Dendritic cell treated with granulocyte-macrophage colony-stimulating factor and Interleukin-4, amounts not matched to agents 40 ng/mL and 50 ng/mL, for 4 days (primary cell): ENCODE measurements at regions not wholly inside any gene's neighbourhood (a gene's known extent, or its start where the extent isn't known, plus 50 kb on each side); places are given as distances from the start of the nearest gene placed in this dataset.
"Not testable (repeated sequence)": the region's sequence is repeated elsewhere in the genome, so short reads cannot be mapped to it uniquely, and the experiment has no call there.

Experiments
- H3K27ac Mint-ChIP-seq: one replicate; pipeline ENCODE4 v1.8.0; 2022; ENCODE audit warnings: mild to moderate bottlenecking, mixed read lengths
- H3K27me3 Mint-ChIP-seq: one replicate; pipeline ENCODE4 v1.8.0; 2022; ENCODE audit warnings: mild to moderate bottlenecking, mixed read lengths
- H3K36me3 Mint-ChIP-seq: one replicate; pipeline ENCODE4 v1.8.0; 2022; ENCODE audit warnings: low read depth, mixed read lengths
- H3K4me1 Mint-ChIP-seq: one replicate; pipeline ENCODE4 v1.8.0; 2022; ENCODE audit warnings: low read depth, mixed read lengths
- H3K4me3 Mint-ChIP-seq: one replicate; pipeline ENCODE4 v1.8.0; 2022; ENCODE audit warnings: mild to moderate bottlenecking, moderate library complexity, mixed read lengths
- H3K9me3 Mint-ChIP-seq: one replicate; pipeline ENCODE4 v1.8.0; 2022; ENCODE audit warnings: mixed read lengths
- intact Hi-C: fragments of 100-400 bp; cut with micrococcal nuclease; formaldehyde crosslinking; loops from one replicate; pipeline ENCODE4 v1.15.0; 2022

DNA sequence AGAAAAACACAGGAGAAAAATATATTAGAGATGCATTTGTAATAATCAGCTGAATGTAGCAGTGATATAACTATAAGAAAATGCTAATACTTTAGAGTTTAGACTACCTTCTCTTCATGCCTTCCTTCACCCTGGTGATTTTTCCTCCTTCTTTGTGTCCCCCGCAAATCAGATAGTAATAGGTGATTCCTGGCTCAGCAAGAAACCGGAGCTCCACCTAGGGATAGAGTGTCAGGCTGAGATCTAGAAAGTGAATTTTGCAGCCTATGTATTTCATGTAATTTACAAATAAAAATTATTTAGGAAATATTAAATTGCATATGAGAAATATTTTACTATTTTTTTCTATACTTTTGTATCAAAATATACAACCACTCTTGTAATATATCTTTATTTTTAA lies 109.8 kb upstream of the ST8SIA4 start:
- Mint-ChIP-seq H3K4me1 (no peaks in the 10 kb centered on the region), H3K9me3 (no peaks in the 10 kb centered on the region), H3K27ac (no peak overlapping the region), H3K4me3 (no peak overlapping the region), H3K36me3 (no peaks in the 10 kb centered on the region), H3K27me3 (no peaks in the 10 kb centered on the region)
- intact Hi-C loops = no loop called here

DNA sequence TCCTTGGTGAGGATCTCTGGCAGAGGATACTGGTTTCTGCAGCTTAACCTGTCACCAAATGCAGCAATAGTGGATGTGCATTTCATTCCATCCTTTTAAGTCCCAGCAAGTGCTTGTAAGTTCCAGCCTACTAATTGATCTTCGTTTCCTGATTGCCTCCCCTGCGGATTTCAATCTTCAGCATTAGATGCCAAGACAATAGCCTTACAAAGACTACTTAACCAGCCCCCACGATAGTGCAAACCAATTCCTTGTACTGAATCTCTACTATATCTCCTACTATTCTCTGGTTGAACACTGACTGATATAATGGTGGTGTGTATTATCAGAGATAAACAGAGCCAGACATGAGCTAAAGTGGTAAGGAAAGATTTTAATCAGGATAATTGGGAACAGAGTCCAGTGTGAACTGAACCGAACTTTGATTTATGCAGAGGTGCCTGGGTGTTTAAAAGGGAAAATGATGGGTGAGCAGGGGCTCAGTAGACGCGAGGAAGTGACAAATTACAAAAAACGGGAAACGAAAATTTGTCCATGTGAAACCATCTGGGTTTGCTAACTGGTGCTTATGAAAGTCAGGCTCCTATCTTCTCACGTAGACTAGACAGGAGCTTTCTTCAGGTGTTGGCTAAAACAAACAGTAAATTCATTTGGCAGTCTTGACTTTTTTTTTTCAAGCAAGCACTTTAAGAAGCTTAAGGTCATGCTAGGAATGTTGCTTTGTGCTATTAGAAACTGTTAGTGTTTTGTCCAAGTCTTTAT lies 106.9 kb upstream of the ST8SIA4 start:
- intact Hi-C loops = no loop called here
- H3K27me3 Mint-ChIP-seq = no peaks in the 10 kb centered on the region
- H3K4me1 Mint-ChIP-seq = no peaks in the 10 kb centered on the region
- no peaks in the 10 kb centered on the region for H3K36me3 Mint-ChIP-seq
- H3K9me3 Mint-ChIP-seq = no peaks in the 10 kb centered on the region
- no peak overlapping the region for H3K4me3 Mint-ChIP-seq
- H3K27ac Mint-ChIP-seq = no peak overlapping the region

DNA sequence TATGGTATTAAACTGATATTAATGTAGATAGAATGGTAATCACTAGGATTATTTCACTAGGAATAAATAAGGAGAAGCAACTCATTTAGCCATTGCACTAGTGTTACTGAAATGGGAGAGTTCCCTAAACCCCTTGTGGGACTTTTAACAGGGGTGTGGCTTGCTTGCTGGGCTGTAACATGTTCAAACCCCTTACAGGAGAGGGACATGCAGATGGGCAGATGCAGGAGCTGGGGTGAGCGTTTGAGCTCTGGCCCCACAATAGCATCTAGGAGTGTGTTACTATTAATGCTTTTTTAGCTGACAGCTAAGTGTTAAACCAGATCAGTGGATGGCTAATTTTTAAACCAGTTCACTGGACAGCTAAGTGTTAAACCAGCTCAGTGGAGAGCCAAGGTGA lies 89.3 kb upstream of the ST8SIA4 start:
- intact Hi-C loops = no loop called here
- no peaks in the 10 kb centered on the region for H3K27me3 Mint-ChIP-seq

DNA sequence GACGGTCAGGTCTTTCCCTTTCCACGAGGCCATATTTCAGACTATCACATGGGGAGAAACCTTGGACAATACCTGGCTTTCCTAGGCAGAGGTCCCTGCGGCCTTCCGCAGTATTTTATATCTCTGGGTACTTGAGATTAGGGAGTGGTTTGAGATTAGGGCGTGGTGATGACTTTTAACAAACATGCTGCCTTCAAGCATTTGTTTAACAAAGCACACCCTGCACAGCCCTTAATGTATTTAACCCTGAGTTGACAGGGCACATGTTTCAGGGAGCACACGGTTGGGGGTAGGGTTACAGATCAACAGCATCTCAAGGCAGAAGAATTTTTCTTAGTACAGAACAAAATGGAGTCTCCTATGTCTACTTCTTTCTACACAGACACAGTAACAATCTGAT lies 80.5 kb upstream of the ST8SIA4 start:
- H3K4me3 Mint-ChIP-seq, intact Hi-C loops, H3K36me3 Mint-ChIP-seq, H3K27ac Mint-ChIP-seq, H3K27me3 Mint-ChIP-seq, H3K4me1 Mint-ChIP-seq: not testable (repeated sequence)
- H3K9me3 Mint-ChIP-seq = peaks cover 30% of the 10 kb centered on the region

More for the DNA sequence above, 89.3 kb upstream of the ST8SIA4 start:
- peaks cover 16% of the 10 kb centered on the region for H3K9me3 Mint-ChIP-seq
- no peak overlapping the region for H3K27ac Mint-ChIP-seq
- H3K36me3 Mint-ChIP-seq = no peaks in the 10 kb centered on the region
- H3K4me1 Mint-ChIP-seq = no peaks in the 10 kb centered on the region
- H3K4me3 Mint-ChIP-seq = no peak overlapping the region

DNA sequence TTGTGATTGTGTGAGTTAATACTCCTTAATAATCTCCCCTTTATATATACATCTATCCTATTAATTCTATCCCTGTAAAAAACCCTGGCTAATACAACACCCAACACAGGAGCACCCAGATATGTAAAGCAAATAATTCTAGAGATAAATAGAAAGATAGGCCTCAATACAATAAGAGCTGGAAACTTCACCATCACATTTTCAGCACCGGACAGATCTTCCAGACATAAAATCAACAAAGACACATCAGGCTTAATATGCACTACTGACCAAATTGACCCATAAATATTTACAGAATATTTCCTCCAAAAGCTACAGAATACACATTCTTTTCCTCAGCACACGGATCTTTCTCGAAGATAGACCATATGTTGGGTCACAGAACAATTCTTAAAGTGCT lies 71.0 kb upstream of the ST8SIA4 start:
- intact Hi-C loops = no loop called here
- no peaks in the 10 kb centered on the region for H3K4me1 Mint-ChIP-seq
- no peaks in the 10 kb centered on the region for H3K27me3 Mint-ChIP-seq
- H3K4me3 Mint-ChIP-seq = no peak overlapping the region
- no peaks in the 10 kb centered on the region for H3K9me3 Mint-ChIP-seq
- no peaks in the 10 kb centered on the region for H3K36me3 Mint-ChIP-seq
- H3K27ac Mint-ChIP-seq = no peak overlapping the region

DNA sequence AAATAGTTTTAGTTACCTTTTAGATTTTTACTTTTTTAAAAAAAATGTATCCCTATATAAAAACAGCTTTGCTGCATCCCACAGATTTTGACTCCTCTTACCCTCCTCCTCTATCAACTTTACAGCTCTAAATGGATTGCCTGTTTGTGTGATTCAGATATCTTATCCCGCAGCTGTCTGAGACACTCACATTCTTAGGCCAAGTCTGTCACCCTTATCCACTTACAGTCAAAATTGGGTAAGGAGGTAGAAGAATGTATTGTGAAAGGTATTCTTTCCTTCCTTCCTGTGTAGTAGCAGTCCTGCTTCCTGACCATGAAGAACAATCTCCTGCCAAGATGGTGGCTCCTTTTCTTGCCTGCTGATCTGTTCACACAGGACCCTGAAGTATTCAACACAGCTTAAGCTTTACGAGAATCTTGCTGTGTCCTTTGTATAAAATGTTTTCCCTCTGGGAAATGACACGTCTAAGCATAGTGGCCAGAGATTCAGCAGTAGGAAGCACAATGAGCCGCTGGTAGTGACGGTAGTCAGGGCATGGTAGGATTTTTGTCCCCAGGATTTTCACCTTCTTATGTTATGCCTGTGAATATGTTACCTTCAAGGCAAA lies 67.7 kb upstream of the ST8SIA4 start:
- no peaks in the 10 kb centered on the region for H3K9me3 Mint-ChIP-seq
- H3K27ac Mint-ChIP-seq = no peak overlapping the region
- no peaks in the 10 kb centered on the region for H3K36me3 Mint-ChIP-seq
- no peak overlapping the region for H3K4me3 Mint-ChIP-seq
- no peaks in the 10 kb centered on the region for H3K4me1 Mint-ChIP-seq
- intact Hi-C loops = no loop called here
- H3K27me3 Mint-ChIP-seq = no peaks in the 10 kb centered on the region

DNA sequence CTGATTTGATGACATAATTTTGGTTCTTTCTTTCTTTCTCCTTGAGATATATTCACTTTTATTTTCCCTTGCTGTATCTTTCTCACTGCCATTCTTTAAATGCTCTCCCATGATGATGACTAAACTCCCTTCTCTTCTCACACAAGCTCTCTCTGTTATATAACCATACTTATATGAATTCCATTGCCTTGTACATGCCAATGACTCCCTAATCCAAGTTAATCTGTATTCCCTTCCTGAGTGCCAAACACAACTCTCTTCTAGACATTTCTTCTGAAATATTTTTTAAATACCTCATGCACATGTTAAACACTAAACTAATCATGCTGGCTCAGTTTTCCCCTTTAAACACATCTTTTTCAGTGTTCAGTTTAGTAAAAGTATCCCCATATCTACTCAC lies 62.2 kb upstream of the ST8SIA4 start:
- Mint-ChIP-seq H3K4me1 (no peaks in the 10 kb centered on the region), H3K36me3 (no peaks in the 10 kb centered on the region), H3K9me3 (peaks cover 1% of the 10 kb centered on the region), H3K27ac (no peak overlapping the region), H3K27me3 (no peaks in the 10 kb centered on the region), H3K4me3 (no peak overlapping the region)
- intact Hi-C loops = no loop called here
